HCT116 (cell line): ENCODE measurements at regions not wholly inside any gene's neighbourhood (a gene's known extent, or its start where the extent isn't known, plus 50 kb on each side); places are given as distances from the start of the nearest gene placed in this dataset.

Experiments used
- ATAC-seq: fragments of 200-7000 bp; cut with Tn5 transposase; 2 replicates; pipeline ENCODE4 v1.9.1; 2020; ENCODE audit warnings: mild to moderate bottlenecking, moderate library complexity
- BruUV-seq: library from RNA; stranded (reverse); fragments of 400-500 nt; replicated peaks from 2 replicates; lab custom pipeline; 2021; lab: Mats Ljungman, UMichigan
- CTCF ChIA-PET: fragments of 300-600 bp; sonication (Branson Sonifier 250); formaldehyde crosslinking; loops from one replicate; lab custom pipeline; 2021; ENCODE audit warnings: antibody characterized with exemption; lab: Charles Lee
- POLR2A ChIA-PET: fragments of 300-600, 350-600 bp; sonication (Branson Sonifier 250); formaldehyde crosslinking; loops from one replicate; lab custom pipeline; 2021; ENCODE audit warnings: antibody characterized with exemption; lab: Charles Lee
- RAD21 ChIA-PET, 2 experiments: fragments of 300-600 bp; sonication (Branson Sonifier 250); formaldehyde crosslinking; loops; one replicate each; lab custom pipeline; 2023; ENCODE audit warnings: low total read pairs in 2 of 2; ENCODE audit not compliant: uncharacterized antibody in 2 of 2, unreplicated experiment in 2 of 2, low non-redundant PET in 1 of 2; lab: Charles Lee
- DNase-seq: peaks from one replicate; pipeline ENCODE4 v3.0.0-alpha.2; 2010; ENCODE audit warnings: low read depth, low spot score
- H2AFZ ChIP-seq: fragments of 200-600 bp; shearing (Covaris generic), sonication (generic); 2 replicates; pipeline ENCODE4 v1.6.1; 2017; ENCODE audit warnings: low read depth, mixed run types, mixed read lengths, antibody characterized with exemption, low read length; ENCODE audit not compliant: poor library complexity, severe bottlenecking
- H3K27ac ChIP-seq: 2 replicates; pipeline ENCODE4 v1.5.1; 2012; ENCODE audit warnings: low read depth, low read length
- H3K27me3 ChIP-seq: fragments of 200-600 bp; sonication (generic); 2 replicates; pipeline ENCODE4 v1.6.1; 2016; ENCODE audit warnings: mixed run types, low read length, mixed read lengths; ENCODE audit not compliant: insufficient read depth
- H3K36me3 ChIP-seq, 2 experiments: fragments of 200-500 bp in 1 of 2; fragments of 200-600 bp in 1 of 2; sonication (Bioruptor generic) in 1 of 2; sonication (generic) in 1 of 2; 2 replicates each; pipeline versions ENCODE4 v1.5.1 to v1.6.1; 2014 to 2016; ENCODE audit warnings: low read length in 2 of 2, inconsistent platforms in 1 of 2, mixed read lengths in 1 of 2, mixed run types in 1 of 2; ENCODE audit not compliant: insufficient read depth in 2 of 2, control insufficient read depth in 1 of 2
- H3K4me1 ChIP-seq, 2 experiments: fragments of 200-600 bp in 1 of 2; sonication (generic) in 1 of 2; 2 replicates each; pipeline versions ENCODE4 v1.5.1 to v1.6.1; 2012 to 2017; ENCODE audit warnings: low read length in 2 of 2, inconsistent platforms in 1 of 2, mild to moderate bottlenecking in 1 of 2, mixed read lengths in 1 of 2, mixed run types in 1 of 2, moderate library complexity in 1 of 2; ENCODE audit not compliant: insufficient read depth in 2 of 2, control insufficient read depth in 1 of 2
- H3K4me2 ChIP-seq: fragments of 200-600 bp; sonication (generic); 2 replicates; pipeline ENCODE4 v1.6.1; 2017; ENCODE audit warnings: mixed run types, low read length, mixed read lengths
- H3K4me3 ChIP-seq, 2 experiments: fragments of 200-600 bp in 1 of 2; sonication (generic) in 1 of 2; replicated peaks in 1 of 2; 2 replicates each; pipeline ENCODE4 v1.5.1; 2011 to 2016; ENCODE audit warnings: low read length in 2 of 2, control low read depth in 1 of 2, low read depth in 1 of 2, mild to moderate bottlenecking in 1 of 2, mixed read lengths in 1 of 2, mixed run types in 1 of 2
- H3K79me2 ChIP-seq: fragments of 200-600 bp; sonication (generic); 2 replicates; pipeline ENCODE4 v1.6.1; 2017; ENCODE audit warnings: mild to moderate bottlenecking, mixed run types, low read length, moderate library complexity, mixed read lengths; ENCODE audit not compliant: insufficient read depth
- H3K9ac ChIP-seq: fragments of 200-600 bp; sonication (generic); 2 replicates; pipeline ENCODE4 v1.6.1; 2016; ENCODE audit warnings: low read length, mixed read lengths
- H3K9me2 ChIP-seq: fragments of 200-600 bp; sonication (generic), shearing (Covaris generic); 2 replicates; pipeline ENCODE4 v1.6.1; 2017; ENCODE audit warnings: mixed run types, mild to moderate bottlenecking, moderate library complexity; ENCODE audit not compliant: insufficient read depth
- H3K9me3 ChIP-seq, 2 experiments: fragments of 200-500 bp in 1 of 2; fragments of 200-600 bp in 1 of 2; sonication (Bioruptor generic) in 1 of 2; sonication (generic) in 1 of 2; 2 replicates each; pipeline ENCODE4 v1.6.1; 2014 to 2017; ENCODE audit warnings: low read length in 2 of 2, mixed read lengths in 2 of 2, inconsistent platforms in 1 of 2, low read depth in 1 of 2, mild to moderate bottlenecking in 1 of 2, mixed run types in 1 of 2, moderate library complexity in 1 of 2; ENCODE audit not compliant: control insufficient read depth in 1 of 2, insufficient read depth in 1 of 2
- H4K20me1 ChIP-seq: fragments of 200-600 bp; sonication (generic), shearing (Covaris generic); 2 replicates; pipeline ENCODE4 v1.6.1; 2017; ENCODE audit warnings: mixed run types, mild to moderate bottlenecking, moderate library complexity; ENCODE audit not compliant: insufficient read depth
- ATF3 ChIP-seq: IDR thresholded peaks from 2 replicates; pipeline ENCODE4 v1.6.1; 2012
- CBX3 ChIP-seq: IDR thresholded peaks from 2 replicates; pipeline ENCODE4 v1.6.1; 2012; ENCODE audit warnings: low read depth
- CEBPB ChIP-seq: IDR thresholded peaks from 2 replicates; pipeline ENCODE4 v1.6.1; 2012; ENCODE audit warnings: low read depth
- EGR1 ChIP-seq: IDR thresholded peaks from 2 replicates; pipeline ENCODE4 v1.6.1; 2012; ENCODE audit warnings: low read depth
- EZH2 ChIP-seq: fragments of 200-600 bp; sonication (generic); IDR thresholded peaks from 2 replicates; pipeline ENCODE4 v1.6.1; 2017; ENCODE audit warnings: antibody characterized with exemption, mixed run types
- EZH2phosphoT487 ChIP-seq: fragments of 200-600 bp; IDR thresholded peaks from 2 replicates; pipeline ENCODE4 v1.6.1; 2018; ENCODE audit warnings: antibody characterized with exemption, borderline replicate concordance
- FOSL1 ChIP-seq: IDR thresholded peaks from 2 replicates; pipeline ENCODE4 v1.6.1; 2012; ENCODE audit warnings: low read depth
- JUND ChIP-seq: IDR thresholded peaks from 2 replicates; pipeline ENCODE4 v1.6.1; 2012
- POLR2A ChIP-seq: IDR thresholded peaks from 2 replicates; pipeline ENCODE4 v1.7.0; 2011; ENCODE audit warnings: borderline replicate concordance; ENCODE audit not compliant: insufficient read depth, insufficient read length; ENCODE audit errors: extremely low read depth
- POLR2AphosphoS5 ChIP-seq: IDR thresholded peaks from 2 replicates; pipeline ENCODE4 v1.6.1; 2011; ENCODE audit warnings: mild to moderate bottlenecking, low read depth, low read length, moderate library complexity
- RAD21 ChIP-seq: IDR thresholded peaks from 2 replicates; pipeline ENCODE4 v1.6.1; 2012; ENCODE audit warnings: low read depth, mild to moderate bottlenecking
- REST ChIP-seq: IDR thresholded peaks from 2 replicates; pipeline ENCODE4 v1.6.1; 2012; ENCODE audit warnings: low read depth
- SP1 ChIP-seq: IDR thresholded peaks from 2 replicates; pipeline ENCODE4 v1.6.1; 2012; ENCODE audit warnings: low read depth
- SRF ChIP-seq: IDR thresholded peaks from 2 replicates; pipeline ENCODE4 v1.6.1; 2012; ENCODE audit warnings: low read depth
- TCF7L2 ChIP-seq: IDR thresholded peaks from 2 replicates; pipeline ENCODE4 v1.7.0; 2011; ENCODE audit warnings: borderline replicate concordance, inconsistent platforms; ENCODE audit not compliant: insufficient read depth, insufficient read length; ENCODE audit errors: extremely low read depth
- YY1 ChIP-seq: IDR thresholded peaks from 2 replicates; pipeline ENCODE4 v1.6.1; 2011; ENCODE audit warnings: low read length, low read depth, moderate library complexity, mild to moderate bottlenecking; ENCODE audit not compliant: insufficient replicate concordance; ENCODE audit errors: extremely low read depth
- ZNF274 ChIP-seq: fragments of 200-500 bp; sonication (Bioruptor generic); IDR thresholded peaks from 2 replicates; pipeline ENCODE4 v1.6.1; 2014; ENCODE audit warnings: mild to moderate bottlenecking, low read depth, low read length, inconsistent platforms
- intact Hi-C: fragments of 100-400 bp; cut with micrococcal nuclease; formaldehyde crosslinking; loops from 2 replicates; pipeline ENCODE4 v1.10.0; 2022
- TF ChIP-seq, protein P1 (sequence below), 3 experiments: fragments of 200-600 bp in 1 of 3; sonication (generic) in 1 of 3; IDR thresholded peaks in 2 of 3; conservative IDR thresholded peaks in 1 of 3; 2 replicates each; pipeline ENCODE4 v1.5.1; 2012 to 2017; ENCODE audit warnings: low read depth in 2 of 3, low read length in 2 of 3, antibody characterized with exemption in 1 of 3, borderline replicate concordance in 1 of 3, control low read depth in 1 of 3, mild to moderate bottlenecking in 1 of 3, mixed read lengths in 1 of 3, mixed run types in 1 of 3, moderate library complexity in 1 of 3; ENCODE audit not compliant: insufficient read depth in 1 of 3

DNA sequence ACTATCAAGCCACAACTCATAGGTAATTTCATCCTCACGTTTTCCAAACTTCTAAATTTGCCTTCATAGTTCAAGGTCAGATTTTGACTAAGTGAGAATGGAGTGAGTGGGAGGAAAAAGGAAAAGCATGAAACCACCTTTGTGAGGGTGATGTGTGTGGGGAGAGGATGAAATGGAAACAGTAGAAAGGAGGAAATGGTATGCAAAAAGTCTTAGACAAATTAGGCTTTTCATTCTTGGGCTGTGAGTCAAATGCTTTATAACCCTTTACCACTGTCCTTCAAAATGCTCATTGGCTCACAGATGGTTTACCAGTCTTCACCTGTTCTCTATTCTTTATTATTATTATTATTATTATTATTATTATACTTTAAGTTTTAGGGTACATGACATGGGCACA lies 127.2 kb downstream of the RAP2A start (continued):
- TF ChIP-seq REST (no peak), ATF3 (no peak), SRF (no peak), YY1 (no peak), RAD21 (no peak), POLR2A (no peak), EZH2 (no peak), FOSL1 (no peak), JUND (no peak)
- TF ChIP-seq, protein P1, sequence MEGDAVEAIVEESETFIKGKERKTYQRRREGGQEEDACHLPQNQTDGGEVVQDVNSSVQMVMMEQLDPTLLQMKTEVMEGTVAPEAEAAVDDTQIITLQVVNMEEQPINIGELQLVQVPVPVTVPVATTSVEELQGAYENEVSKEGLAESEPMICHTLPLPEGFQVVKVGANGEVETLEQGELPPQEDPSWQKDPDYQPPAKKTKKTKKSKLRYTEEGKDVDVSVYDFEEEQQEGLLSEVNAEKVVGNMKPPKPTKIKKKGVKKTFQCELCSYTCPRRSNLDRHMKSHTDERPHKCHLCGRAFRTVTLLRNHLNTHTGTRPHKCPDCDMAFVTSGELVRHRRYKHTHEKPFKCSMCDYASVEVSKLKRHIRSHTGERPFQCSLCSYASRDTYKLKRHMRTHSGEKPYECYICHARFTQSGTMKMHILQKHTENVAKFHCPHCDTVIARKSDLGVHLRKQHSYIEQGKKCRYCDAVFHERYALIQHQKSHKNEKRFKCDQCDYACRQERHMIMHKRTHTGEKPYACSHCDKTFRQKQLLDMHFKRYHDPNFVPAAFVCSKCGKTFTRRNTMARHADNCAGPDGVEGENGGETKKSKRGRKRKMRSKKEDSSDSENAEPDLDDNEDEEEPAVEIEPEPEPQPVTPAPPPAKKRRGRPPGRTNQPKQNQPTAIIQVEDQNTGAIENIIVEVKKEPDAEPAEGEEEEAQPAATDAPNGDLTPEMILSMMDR (IDR thresholded peaks at IDR 0.05 in 2 of 3, conservative IDR thresholded peaks at IDR 0.05 in 1 of 3; ENCODE audit: borderline replicate concordance in 1 of 3, insufficient read depth in 1 of 3, low read depth in 2 of 3, low read length in 2 of 3) = no peak

DNA sequence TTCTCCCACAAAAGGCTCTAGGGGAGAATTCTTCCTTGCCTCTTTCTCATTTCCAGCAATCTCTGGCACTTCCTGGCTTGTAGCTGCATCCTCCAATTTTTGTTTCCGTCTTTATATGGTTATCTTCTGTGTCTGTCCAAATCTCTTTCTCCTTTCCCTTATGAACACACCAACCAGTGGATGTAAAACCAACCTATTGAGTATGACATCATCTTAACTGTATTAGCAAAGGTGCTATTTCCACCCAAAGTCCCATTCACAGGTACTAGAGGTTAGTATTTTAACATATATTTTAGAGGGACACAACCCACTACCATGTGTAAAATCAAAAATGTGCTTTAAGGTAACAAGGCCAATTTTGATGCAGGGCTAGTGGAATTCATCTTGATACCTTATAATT lies 129.0 kb downstream of the RAP2A start:
- CTCF ChIA-PET = no interaction called here
- ATAC-seq = no peak
- no peak for TF ChIP-seq SP1
- TF ChIP-seq ZNF274 = no peak
- TF ChIP-seq CEBPB = no peak
- no peak for TF ChIP-seq CBX3
- no peak for TF ChIP-seq REST
- TF ChIP-seq EZH2phosphoT487 = no peak
- no peak for TF ChIP-seq POLR2AphosphoS5
- no peak for TF ChIP-seq EGR1
- no peak for TF ChIP-seq TCF7L2
- TF ChIP-seq JUND = no peak
- no peak for TF ChIP-seq SRF

More for the DNA sequence above, 129.0 kb downstream of the RAP2A start:
- Histone ChIP-seq H3K79me2 (no peaks in the 10 kb centered on the region), H3K27me3 (no peaks in the 10 kb centered on the region), H3K9me3 (no peaks in the 10 kb centered on the region), H3K4me2 (no peak overlapping the region), H4K20me1 (no peaks in the 10 kb centered on the region), H2AFZ (no peak overlapping the region), H3K9ac (no peak overlapping the region), H3K9me2 (no peaks in the 10 kb centered on the region), H3K36me3 (no peaks in the 10 kb centered on the region), H3K4me1 (peaks cover 3 to 8% of the 10 kb centered on the region in 2 experiments), H3K4me3 (no peak overlapping the region), H3K27ac (no peak overlapping the region)
- ChIA-PET POLR2A (no interaction called here), RAD21 (no interaction called here)
- BruUV-seq = no TSS peak
- DNase-seq = no peak
- intact Hi-C loops = no loop called here
